CD4-positive, alpha-beta T cell treated with Interleukin-4 for 1 hour (primary cell): ENCODE measurements at regions not wholly inside any gene's neighbourhood (a gene's known extent, or its start where the extent isn't known, plus 50 kb on each side); places are given as distances from the start of the nearest gene placed in this dataset.

ENCODE experiments used
- DNase-seq, 2 donors: peaks; one replicate each; pipeline ENCODE4 v3.0.0-alpha.2; 2020 to 2022

DNA sequence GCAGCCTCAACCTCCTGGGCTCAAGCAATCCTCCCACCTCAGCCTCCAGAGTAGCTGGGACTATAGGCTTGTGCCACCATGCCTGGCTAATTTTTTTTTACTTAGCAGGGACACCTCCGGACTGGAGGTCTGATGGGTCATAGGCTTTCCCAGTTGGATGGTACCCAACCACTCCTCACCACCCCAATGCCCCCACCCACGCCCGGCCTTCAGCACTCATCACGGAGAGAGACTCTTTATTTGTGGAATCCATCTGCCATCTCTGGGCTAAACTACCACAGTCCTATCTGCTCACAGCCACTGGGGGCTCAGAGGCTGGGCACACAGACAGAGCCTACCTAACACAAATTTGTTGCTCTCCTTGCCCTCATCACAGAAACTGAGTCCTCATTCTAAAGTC, 58.3 kb upstream of the STXBP1 start:
- no peak for DNase-seq

DNA sequence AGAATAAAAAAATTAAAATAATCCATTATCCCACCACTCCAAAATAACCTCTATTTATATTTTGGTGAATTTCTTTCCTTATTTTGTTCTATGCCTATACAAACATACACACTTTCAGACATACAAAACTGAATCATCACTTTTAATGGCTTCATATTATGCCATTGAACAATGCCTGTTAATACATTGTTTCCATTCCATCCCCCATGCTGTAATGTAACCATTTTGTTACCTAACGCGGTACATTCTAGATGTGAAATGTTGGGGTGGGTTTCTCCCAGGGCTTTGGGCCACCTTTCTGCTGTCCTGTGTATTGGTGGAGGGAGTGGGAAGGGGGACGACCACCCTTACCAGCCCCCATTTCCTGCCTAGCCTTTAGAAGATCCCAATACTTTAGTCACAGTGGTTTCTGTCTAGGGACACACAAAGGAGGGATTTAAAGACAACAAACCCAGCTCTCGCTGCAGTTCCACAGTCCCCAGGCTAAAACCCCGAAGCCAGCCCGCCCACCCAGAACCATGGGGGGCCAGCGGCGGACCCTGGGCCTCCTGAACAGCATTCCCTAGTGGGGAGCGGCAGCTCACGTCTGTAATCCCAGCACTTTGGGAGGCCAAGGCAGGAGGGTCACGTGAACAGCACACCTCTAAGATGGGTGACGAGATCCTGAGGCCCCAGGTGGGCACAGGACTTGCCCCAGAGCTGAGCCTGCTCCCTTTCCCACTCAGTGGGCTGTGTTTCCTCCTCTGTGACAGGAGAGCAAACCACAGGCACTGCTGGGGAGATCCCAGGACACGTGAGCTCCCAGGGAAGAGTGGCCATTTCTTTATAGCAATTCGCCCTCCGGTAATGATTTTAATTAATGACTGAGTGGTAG, 56.9 kb upstream of the STXBP1 start:
- no peak for DNase-seq

DNA sequence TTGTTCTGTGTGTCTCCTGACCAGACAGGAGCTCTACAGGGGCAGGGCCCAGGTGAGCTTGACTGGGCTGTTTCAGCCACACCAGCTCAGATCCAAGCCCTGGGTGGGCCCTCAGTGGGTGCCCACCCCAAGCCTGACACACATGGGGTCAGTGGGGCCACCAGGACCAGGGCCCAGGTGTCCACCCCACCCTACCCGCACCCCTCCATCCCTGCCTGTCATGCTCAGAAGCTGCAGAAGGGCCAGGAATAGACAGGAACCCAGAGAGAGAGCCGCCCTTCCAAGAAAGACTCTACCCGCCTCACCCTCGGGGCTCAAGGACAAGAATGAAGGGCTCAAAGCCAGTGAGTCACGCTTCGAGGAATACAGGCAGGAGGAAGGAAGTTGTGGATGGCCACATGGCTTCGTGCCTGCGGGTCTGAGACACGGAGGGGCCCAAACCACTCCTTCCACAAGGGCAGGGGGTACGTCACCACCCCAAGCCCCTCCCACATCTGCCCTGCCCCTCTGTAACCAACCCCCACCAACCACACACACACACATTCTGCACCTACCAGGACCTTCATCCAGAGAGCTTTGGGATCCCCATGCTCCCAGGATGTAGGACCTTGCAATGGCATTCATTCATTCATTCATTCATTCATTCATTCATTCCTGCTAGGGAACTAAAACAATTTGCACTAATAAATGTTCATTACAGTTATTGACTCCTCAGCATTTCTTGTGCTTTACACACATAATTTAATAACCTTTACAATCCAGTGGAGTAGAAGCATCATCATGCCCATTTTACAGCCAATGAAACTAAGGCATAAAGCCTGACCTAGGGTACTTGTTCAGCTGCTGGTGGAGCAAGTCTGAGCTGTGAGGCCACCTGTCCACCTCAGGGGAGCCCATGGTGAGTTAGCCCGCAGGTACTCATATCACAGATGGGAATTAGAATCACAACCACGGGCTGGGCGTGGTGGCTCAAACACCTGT, 55.9 kb upstream of the STXBP1 start:
- peak; percentile 66 to 83 for DNase-seq

DNA sequence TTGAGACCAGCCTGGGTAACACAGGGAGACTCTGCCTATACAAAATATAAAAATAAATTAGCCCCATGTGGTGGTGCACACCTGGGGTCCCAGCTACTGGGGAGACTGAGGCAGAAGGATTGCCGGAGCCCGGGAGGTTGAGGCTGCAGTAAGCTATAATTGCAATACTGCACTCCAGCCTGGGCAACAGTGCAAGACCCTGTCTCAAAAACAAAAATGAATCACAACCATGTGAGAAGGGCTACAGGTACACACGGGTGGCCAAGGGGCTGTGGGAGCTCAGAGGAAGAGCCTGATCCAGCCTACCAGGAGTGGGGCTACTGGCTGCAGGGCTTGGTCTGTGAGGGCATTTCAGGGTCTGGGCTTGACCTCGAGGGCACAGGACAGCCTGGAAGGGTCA, 55.2 kb upstream of the STXBP1 start:
- DNase-seq = no peak

DNA sequence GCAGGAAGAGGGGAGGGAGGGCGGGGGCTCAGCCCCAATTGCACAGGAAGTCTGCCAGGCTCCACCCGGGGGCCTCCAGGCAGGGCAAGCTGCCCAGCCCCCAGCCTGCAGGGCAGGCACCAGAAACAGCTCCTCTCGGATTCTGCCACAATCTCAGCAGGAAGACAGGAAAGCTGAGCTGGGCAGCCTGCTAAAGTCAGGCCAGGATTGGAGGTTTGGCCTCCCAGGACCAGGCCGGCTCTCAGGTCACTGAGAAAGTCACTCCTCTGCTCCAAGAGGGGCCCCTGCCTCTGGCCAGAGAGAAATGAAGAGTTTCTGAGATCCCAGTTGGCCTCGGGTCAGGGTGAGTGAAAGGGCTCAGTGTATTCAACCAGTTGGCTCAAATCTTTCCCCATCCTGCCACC, 54.6 kb upstream of the STXBP1 start:
- DNase-seq = no peak

DNA sequence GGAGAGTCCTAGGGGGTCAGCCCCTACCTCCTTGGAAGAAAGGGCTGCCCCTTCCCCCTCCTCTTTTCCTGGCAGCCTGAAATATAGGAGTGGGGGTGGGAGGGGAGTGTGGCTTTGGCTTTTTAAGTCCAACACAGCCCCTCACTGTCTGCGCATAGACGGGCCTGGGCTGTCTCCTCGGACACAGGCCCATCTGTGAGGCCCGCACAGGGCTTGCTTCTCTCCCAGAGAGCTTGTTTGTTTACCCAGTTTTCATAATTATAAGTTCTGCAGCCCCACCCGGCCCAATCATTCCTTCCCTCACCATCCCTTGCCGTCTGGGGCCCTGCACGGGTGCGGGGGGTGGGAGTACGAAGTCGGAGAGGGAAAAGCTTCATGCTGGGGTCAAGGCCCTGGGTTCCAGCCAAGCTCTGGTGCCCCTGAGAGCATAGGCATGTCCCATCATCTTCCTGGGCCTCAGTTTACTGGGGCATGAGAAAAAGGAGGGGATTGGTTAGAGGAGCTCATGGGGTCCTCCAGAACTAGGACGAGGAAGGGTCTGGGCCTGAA, 54.0 kb upstream of the STXBP1 start:
- DNase-seq = no peak

DNA sequence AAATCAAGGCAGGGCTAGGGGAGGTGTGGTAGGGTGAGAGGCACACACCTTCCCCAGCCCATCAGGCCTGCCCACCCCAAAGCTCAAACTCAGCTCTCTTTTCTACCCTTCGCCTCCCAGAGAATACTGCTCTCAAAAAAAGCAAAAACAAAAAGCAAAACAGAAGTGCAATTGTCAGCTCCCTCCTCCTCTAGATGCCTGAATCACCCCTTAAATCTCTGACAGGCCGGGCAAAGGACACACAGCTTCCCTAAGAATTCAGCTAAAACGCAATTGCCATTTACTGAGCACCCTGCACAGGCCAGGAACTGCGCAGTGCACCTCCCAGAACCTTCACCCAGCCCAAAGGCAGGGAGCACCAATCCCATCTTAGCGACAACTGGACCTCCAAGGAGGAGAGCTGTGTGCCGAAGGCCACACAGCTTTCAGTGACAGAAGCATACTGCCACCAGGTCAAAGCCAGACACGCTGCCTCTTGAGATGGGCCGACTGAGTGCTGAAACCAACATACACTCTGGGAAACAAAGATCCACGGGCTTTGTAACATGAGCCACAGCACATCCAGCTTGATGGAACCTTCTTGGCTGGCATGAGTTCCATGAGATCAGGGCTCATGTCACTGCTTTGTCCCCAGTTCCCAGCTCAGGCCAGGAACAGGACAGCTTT, 53.4 kb upstream of the STXBP1 start:
- no peak for DNase-seq

DNA sequence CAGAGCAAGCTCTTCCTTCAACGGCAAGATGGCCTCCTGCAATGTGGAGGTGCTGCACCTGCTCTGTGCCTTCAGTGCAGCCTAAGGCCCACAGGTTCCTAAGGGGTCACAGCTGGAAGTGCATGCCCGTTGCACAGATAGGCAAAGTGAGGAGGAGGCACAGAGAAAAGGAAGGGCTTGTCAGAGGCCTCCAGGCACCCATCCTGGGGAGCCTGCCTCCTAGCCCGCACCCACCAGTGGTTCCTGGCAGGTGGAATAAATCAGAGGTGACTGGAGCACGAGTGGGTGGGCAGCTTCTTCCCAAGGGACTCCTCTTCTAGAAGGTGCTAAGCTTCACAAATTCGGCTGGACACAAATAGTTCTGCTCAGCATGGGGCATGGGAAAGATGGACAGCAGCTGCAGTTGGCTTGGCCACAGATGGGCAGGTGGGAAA, 52.8 kb upstream of the STXBP1 start:
- no peak for DNase-seq

DNA sequence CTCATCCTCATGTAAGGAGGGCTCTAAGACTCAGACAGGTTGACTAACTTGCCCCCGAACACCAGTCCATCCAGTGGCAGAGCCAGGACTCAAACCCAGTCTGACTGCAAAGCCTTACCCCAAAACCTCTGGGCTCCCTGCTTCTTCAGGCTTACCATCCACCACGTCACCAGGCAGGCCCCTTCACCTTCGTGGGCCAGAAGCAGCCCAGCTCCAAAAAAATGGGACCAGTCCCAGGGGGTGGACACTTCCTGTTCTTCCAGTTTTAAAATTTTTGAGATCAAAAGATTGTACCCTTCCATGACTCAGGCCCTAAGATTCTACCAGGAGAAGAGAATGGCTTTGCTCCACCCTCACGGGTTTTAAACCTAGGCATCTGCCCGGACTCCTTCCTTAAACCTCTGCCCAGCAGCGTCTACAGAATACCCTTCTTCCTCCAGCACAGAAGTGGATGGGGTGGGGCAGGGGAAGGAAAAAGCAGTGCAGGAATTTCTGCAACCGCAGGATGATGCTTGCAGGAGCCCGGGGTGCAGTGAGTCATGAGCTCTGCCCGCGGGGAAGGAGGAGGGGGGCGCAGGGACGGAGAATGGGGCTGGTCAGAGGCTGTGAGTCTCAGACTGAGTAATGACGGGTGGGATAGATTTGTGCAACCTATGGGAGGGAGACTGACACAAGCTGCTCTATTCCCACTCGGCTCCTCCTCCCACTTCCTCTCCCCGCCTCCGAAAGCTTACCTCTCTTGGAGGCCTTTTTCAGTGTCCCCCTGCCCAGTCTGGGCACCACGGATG, 50.4 kb upstream of the STXBP1 start:
- DNase-seq = peak in 1 of 2 donors; percentile 81
